GM19023 (cell line): ENCODE measurements at regions not wholly inside any gene's neighbourhood (a gene's known extent, or its start where the extent isn't known, plus 50 kb on each side); places are given as distances from the start of the nearest gene placed in this dataset.

Source experiments
- ATAC-seq: cut with Tn5 transposase; IDR thresholded peaks from one replicate; pipeline ENCODE4 v1.9.1; 2021; ENCODE audit warnings: mild to moderate bottlenecking, moderate library complexity; ENCODE audit not compliant: unreplicated experiment

GRCh38 chr12:115859231-115859630 lies 418.3 kb downstream of the MED13L start:
- ATAC-seq, result no peak

GRCh38 chr12:115857923-115858322 lies 419.6 kb downstream of the MED13L start:
- no peak for ATAC-seq

GRCh38 chr12:115857160-115857920 lies 420.2 kb downstream of the MED13L start:
- ATAC-seq, result no peak

- ATAC-seq, result no peak
These were observed 425.4 kb downstream of the MED13L start for GRCh38 chr12:115852054-115852453.

GRCh38 chr12:115850957-115851356 lies 426.5 kb downstream of the MED13L start:
- no peak for ATAC-seq

- ATAC-seq, result no peak
These were observed 428.1 kb downstream of the MED13L start for GRCh38 chr12:115849262-115849943.

GRCh38 chr12:115847398-115847797 lies 430.1 kb downstream of the MED13L start:
- no peak for ATAC-seq

GRCh38 chr12:115846516-115846915 lies 431.0 kb downstream of the MED13L start:
- no peak for ATAC-seq

- ATAC-seq, result no peak
These were observed 437.3 kb downstream of the MED13L start for GRCh38 chr12:115840159-115840558.

- no peak for ATAC-seq
These were observed 438.5 kb downstream of the MED13L start for GRCh38 chr12:115838952-115839351.

- ATAC-seq, result no peak
These were observed 440.3 kb downstream of the MED13L start for GRCh38 chr12:115837220-115837619.

- no peak for ATAC-seq
These were observed 442.0 kb downstream of the MED13L start for GRCh38 chr12:115835445-115835844.

GRCh38 chr12:115833704-115834103 lies 443.8 kb downstream of the MED13L start:
- no peak for ATAC-seq

- ATAC-seq, result no peak
These were observed 446.9 kb downstream of the MED13L start for GRCh38 chr12:115830633-115831032.

- no peak for ATAC-seq
These were observed 447.4 kb downstream of the MED13L start for GRCh38 chr12:115830070-115830469.

GRCh38 chr12:115828168-115828567 lies 449.3 kb downstream of the MED13L start:
- no peak for ATAC-seq

GRCh38 chr12:115824936-115825602 lies 452.4 kb downstream of the MED13L start:
- no peak for ATAC-seq

GRCh38 chr12:115823635-115824034 lies 453.9 kb downstream of the MED13L start:
- no peak for ATAC-seq

GRCh38 chr12:115820656-115821055 lies 456.8 kb downstream of the MED13L start:
- no peak for ATAC-seq

- ATAC-seq, result no peak
These were observed 458.5 kb downstream of the MED13L start for GRCh38 chr12:115818973-115819372.

- ATAC-seq, result no peak
These were observed 460.1 kb downstream of the MED13L start for GRCh38 chr12:115817389-115817788.

GRCh38 chr12:115815924-115816323 lies 461.6 kb downstream of the MED13L start:
- no peak for ATAC-seq
